ENCODE measurements at regions not wholly inside any gene's neighbourhood (a gene's known extent, or its start where the extent isn't known, plus 50 kb on each side); places are given as distances from the start of the nearest gene placed in this dataset.

GRCh38 chr2:145228506-145228905, 708.6 kb upstream of the ZEB2 start:
- TF ChIP-seq CTCF (IDR thresholded peaks at IDR 0.05) (no peak), POLR2AphosphoS5 (IDR thresholded peaks at IDR 0.05; ENCODE audit: low read depth, low read length) (no peak), REST (IDR thresholded peaks at IDR 0.05; ENCODE audit: insufficient read depth in 1 of 2, low read depth in 2 of 2, low read length in 1 of 2) (no peak), TCF7L2 (IDR thresholded peaks at IDR 0.05; ENCODE audit: low read depth, low read length) (no peak)
